ENCODE measurements at regions not wholly inside any gene's neighbourhood (a gene's known extent, or its start where the extent isn't known, plus 50 kb on each side); places are given as distances from the start of the nearest gene placed in this dataset.

DNA sequence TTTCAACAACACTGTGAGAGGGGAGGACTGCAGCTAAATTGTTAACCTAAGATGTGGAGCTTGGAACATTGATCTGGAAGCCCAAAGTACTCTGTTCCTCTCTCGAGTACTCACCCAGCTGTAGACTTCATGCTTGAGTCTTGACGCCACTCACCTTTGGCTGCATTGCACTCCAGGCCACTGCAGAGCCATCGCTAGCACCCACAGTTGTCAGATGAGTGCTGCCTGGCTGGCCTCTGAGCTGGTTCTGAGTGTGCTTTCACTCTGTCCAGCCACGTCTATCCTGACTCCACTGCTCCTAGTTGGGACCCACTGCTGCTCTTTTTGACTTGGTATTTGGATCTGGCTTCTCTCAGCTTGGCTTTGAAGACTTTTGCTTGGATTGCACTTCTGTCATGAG, 552.1 kb downstream of the DCDC2C start:
- DNase-seq (ENCODE audit: low spot score): no peak

DNA sequence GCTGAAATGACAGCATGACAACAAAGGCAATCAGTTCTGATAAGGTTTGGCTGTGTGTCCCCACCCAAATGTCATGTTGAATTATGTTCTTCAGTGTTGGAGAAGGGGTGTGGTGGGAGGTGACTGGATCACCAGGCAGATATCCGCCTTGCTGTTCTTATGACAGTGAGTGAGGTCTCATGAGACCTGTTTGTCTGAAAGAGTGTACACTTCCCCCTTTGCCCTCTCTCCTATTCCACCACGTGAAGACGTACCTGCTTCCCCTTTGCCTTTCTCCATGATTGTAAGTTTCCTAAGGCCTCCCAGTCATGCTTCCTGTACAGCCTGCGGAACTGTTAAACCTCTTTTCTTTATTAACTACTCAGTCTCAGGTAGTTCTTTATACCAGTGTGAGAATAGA, 553.0 kb downstream of the DCDC2C start:
- DNase-seq (ENCODE audit: low spot score): no peak

DNA sequence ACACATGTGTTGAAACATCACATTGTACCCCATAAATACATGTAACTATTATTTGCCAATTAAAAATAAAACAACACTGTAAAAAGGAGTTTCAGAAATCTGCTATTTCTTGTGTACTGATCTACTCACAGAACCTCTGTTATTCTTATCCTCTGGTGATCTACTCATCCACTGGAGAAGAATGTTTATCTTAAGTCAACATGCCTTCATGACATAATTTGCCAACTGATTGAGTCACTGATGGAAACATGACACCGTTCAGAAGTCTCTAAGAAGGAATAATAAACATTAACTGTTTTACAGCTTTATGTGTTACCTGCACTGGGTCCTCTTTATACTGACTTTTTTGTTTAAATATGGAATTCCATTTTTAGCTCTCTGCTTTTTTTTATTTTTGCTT, 555.2 kb downstream of the DCDC2C start:
- DNase-seq (ENCODE audit: low spot score): no peak

DNA sequence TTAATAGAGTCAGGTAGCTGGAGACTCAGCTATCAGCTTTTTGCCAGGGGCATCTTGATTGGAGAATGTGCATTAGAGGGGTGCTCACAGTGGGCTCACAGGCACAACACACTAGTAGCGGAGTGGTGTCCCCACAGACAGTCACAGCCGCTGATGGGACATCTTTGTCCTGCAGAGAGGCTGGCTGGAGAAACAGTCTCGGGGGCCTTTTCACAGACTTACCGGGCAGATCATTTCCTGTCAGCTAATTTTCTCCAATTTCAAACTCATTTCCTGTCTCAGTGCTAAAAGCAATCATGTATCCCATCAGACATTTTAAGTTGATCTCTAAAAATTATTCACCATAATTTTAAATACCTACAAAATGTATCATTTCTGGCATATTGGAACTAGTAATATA, 562.6 kb downstream of the DCDC2C start:
- no peak for DNase-seq (ENCODE audit: low spot score)

DNA sequence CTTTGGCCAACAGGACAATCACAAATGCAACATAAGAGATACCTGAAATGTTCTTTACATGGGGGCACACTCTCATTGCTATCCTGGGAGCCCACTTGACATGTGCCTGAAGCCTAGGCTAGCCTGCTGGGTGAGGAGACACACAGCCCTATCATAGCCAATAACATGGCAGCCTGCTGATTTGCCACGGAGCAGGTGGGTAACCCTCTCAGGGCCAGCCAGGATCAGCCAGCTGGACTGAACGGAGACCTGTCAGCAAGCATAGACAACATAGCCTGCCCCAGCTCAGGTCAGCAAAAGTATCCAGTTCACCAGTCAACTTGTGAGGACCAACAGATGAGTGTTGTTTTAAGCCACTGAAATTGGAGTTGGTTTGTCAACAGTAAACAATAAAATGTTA, 566.5 kb downstream of the DCDC2C start:
- DNase-seq (ENCODE audit: low spot score): no peak

DNA sequence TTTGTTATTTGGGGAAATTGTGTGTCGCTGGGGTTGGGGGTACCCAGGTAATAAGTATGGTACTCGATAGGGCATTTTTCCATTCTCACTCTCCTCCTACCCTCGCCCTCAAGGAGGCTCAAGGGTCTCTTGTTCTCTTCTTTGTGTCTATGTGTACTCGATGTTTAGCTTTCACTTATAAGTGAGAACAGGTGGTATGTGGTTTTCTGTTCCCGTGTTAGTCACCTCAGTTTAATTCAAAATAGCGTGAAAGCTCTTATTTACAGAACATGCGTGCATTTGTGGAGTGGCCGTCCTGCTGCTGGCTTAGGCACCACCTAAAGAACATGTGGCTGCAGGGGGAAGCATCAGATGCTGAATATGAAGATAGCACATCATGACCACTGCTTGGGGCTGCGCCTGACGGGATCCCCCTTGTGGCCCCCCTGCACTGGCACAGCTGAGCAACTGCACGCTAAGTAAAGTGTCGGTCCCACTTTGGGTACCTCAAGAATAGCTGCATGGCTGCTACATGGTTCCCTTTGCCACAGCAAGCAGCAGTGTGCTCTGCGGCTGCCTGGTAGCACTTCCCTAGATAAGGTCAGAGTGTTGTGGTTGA, 569.0 kb downstream of the DCDC2C start:
- DNase-seq (ENCODE audit: low spot score): no peak

DNA sequence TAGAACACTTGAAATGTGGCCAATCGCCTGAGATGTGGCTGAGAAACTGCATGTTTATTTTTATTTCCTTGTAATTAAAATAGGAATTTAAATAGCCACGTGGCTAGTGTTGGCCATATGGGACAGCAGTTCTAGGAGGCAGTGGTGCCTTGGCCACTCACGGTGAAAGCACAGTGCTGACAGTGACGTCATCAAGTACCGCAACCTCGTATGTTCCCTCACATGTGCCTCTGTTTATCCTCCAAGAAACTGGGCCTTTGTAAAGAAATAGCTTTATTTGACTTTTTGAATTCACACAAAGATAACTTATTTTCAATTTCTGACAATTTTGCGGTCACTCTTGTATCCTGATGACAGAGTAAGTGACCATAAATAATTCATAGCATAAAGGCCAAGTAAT, 575.0 kb downstream of the DCDC2C start:
- no peak for DNase-seq (ENCODE audit: low spot score)

DNA sequence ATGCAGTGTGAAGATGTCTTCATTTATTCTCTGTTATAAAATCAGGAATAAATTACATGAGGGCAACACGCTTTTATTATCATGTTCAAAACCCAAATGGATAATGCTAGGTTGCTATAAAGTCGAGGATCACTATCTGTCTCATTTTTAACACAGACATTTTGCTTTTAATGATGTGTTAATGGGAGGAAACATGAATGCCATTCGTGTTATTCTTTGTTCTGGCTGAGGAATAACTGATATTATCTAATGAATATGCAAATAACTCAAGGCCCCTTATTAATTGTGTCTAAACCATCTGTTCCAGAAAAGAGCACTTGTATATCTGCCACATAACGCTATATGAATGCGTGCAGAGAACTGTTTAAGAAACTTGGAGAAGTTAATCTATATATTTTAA, 576.1 kb downstream of the DCDC2C start:
- DNase-seq (ENCODE audit: low spot score): no peak

DNA sequence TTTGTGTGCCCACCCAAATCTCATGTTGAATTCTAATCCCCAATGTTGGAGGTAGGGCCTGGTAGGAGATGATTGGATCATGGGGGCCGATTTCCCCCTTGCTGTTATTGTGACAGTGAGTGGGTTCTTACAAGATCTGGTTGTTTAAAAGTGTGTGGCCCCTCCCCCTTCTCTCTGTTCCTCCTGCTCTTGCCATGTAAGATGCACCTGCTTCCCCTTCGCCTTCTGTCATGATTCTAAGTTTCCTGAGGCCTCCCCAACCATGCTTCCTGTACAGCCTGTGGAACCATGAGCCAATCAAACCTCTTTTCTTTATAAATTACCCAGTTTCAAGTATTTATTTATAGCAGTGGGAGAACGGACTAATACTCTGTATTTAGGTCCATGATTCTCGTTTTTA, 588.1 kb downstream of the DCDC2C start:
- no peak for DNase-seq (ENCODE audit: low spot score)

DNA sequence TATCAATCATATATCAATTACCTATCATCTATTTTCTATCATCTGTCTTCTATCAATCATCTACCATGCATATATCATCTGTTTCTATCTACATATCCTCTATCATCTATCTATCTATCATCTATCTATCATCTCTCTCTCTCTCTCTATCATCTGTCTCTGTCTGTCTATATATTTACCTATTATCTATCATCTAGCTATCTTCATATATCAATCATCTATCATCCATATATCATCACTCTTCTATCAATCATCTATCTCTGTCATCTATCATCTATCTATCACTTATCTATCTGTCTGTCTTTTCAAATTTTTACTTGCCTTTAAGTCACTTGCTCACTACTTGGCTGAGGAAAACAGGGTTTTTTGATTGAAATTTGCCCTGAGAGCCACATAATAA, 592.3 kb downstream of the DCDC2C start:
- DNase-seq (ENCODE audit: low spot score): no peak

DNA sequence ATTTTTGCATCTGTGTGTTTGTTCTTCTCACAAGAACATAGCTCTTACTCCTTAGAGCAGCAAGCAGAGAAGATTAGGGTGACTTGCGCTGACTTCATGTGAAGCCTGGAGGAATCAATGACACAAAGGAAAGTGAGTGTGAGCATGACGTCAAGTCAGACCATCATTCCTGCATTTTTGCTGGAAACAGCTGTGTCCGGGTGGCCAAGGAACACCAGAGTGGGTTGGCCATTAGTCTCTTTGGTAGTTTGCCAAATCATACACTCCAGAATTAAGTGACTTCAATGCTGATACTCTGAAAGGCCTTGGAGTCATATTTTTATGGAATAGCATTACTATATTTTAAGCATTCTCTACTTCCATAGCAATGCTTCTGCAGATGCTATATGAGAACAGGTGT, 597.2 kb downstream of the DCDC2C start:
- no peak for DNase-seq (ENCODE audit: low spot score)

DNA sequence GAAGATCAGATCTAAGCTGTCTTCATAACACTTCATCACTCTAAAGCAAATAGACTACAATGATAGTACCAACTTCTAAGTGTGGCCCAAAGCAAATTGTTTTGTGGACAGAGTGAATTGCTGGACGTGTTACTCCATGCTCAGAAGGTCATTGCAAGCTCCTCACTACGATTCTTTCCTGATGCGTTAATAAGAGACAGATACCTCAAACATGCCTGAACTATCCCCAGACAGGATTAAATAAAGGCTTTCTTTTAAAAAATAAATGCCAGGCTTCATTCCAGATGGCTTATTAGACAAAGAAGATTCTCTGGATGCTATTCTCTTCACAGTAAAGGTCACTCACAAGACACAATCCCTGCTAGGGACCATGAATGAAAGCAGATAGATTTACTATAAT, 621.2 kb downstream of the DCDC2C start:
- no peak for DNase-seq (ENCODE audit: low spot score)

DNA sequence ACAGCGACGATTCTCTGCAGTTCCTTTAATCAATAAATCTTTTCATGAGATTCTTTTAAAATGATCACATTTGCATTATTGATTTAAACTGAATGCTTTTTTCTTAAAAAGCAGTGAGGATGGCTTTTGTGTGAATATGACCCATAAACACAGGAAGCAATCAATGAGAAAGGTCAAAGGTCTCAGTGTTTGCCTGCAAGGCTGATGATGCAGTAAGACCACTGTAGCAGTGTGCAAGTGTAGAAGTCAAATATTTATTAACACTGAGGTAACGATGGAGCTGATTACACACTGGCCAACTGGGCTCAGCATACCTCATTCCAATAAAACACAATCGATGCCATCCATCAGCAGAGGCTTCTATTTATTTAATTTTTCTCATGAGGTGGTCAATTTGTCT, 633.5 kb downstream of the DCDC2C start:
- no peak for DNase-seq (ENCODE audit: low spot score)

DNA sequence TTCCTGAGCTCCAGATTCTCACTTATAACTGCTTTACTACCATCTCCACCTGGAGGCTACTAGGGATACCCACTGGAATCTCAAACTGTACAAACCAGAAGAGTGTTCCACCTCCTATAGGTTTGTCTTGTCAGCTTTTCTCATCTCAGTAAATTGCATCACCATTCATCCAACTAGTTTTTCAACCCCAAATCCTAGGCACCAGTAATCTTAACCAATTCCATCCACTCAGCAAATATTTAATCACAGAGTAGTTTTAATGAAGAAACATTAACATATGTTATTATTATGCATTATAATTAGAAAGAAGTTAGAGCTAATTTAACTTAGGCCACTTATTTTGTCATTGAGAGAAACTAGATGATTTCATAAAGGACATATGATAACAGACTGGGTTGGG, 635.0 kb downstream of the DCDC2C start:
- DNase-seq (ENCODE audit: low spot score): no peak

DNA sequence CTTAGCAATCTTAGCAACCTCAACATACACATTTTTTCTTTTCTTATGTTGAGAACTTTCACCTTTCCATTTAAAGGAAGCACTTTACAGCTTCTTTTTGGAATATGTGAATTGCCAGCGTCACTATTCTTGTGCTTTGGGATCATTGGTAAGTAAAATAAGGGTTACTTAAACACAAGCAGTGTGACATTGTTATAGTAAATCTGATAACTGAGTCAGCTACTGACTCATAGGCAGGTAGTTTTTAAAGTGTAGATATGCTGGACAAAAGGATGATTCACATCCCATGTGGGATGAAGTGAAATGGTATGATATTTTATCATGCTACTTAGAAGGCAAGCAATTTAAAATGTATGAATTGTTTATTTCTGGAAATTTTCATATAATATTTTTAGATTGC, 637.2 kb downstream of the DCDC2C start:
- DNase-seq (ENCODE audit: low spot score): no peak

DNA sequence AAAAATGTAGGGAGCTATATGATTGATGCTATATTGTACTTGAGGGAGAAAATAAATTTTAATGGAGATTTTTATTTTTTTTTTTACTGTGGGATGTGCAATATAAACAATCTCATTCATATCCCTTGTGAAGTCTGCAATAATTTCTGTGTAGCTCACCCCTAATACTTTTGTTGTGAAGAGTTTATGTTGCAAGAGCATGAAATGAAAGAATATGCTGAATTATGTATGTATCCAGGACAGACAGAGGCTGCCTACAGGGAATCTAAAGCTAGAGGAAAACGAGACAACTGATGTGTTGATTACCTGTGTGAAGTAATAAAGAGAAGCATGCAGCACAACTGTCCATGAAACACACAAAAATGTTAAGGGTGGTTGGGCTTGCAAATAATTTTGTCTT, 643.3 kb downstream of the DCDC2C start:
- no peak for DNase-seq (ENCODE audit: low spot score)

DNA sequence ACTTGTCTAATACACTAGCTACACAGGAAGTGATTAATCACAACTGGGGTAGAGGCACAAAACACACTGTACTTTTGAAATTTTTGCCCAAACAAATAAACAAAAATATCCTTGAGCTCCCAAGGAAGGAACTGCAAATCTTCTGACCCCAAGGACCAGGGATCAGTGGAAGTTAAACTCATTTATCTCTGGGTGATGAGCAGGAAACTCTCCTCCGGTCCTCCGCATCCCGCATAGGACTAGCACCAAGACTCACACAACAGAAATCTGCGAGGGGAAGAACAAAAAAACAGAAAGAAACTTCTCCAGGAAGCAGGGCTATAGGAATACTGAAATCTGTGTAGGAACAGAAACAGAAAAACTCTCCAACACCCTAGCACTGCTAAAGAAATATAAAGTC, 650.3 kb downstream of the DCDC2C start:
- DNase-seq (ENCODE audit: low spot score): no peak

DNA sequence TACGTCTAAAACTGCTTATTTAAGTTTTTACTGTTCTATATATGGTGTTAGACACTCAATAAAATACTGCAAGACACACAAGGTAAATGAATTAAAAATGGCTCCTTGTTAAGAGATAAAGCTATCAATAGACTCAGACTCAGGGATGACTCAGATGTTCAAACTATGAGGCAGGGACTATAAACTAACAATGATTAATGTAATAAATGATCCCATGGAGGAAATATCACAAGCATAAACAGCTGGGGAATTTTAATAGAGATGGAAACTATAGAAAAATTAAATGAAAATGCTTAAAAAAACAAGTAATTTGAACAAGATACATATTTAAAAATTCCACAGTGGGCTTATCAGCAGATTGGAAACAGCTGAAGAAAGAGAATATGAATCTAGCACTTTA, 650.8 kb downstream of the DCDC2C start:
- DNase-seq (ENCODE audit: low spot score): no peak

DNA sequence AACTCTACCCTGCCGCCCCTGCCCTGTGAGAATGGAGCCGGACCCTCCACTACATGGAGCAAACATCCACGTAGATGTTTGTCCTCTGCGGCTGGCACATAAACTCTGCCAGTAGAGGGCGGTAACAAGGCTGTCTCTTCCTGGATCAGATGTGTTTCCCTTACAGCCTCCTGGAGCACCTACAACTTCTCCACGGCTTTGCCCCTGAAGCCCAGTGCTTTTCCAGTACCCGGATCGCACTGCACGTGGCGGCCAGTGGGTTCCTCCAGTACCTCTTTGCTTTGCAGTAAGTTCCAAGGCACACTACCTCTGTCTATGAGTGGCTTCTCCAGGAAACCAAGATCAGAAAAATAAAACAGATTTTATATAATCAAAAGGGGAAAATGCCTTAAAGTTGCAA, 651.3 kb downstream of the DCDC2C start:
- no peak for DNase-seq (ENCODE audit: low spot score)

DNA sequence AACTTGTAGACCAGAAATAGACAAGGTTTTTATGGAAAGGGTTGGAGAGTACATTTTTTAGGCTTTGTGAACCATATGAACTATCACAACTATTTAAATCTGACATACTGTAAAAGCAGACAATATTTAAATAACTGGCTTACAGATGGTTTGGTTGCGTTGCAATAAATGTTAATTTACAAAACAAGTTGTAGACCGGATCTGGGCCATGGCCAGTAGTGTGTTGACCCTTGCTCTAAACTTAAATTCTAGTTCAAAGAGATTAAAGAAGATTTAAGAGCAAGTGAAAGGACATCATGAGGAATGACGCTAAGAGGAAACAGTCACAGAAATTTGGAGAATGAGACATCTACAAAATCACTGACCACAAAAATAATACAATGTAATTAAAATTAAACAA, 652.7 kb downstream of the DCDC2C start:
- DNase-seq (ENCODE audit: low spot score): no peak

DNA sequence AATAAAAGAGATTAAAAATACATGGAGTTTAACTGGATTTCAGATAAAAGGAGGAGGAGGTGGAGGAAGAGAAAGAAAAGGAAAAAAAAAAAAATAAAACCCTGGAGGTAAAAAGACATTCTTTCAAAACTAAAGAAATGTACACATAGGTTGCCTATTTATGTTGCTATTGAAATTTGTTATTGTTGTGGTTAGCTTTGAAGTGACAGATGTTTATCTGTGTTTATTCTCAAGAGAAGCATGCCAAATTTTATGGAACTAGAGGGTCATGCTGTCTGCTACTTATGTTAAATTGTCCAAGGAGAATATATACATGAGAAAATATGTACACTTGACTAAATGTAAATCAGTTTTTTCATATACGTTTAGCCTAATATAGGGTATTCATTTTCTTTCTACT, 653.2 kb downstream of the DCDC2C start:
- no peak for DNase-seq (ENCODE audit: low spot score)

DNA sequence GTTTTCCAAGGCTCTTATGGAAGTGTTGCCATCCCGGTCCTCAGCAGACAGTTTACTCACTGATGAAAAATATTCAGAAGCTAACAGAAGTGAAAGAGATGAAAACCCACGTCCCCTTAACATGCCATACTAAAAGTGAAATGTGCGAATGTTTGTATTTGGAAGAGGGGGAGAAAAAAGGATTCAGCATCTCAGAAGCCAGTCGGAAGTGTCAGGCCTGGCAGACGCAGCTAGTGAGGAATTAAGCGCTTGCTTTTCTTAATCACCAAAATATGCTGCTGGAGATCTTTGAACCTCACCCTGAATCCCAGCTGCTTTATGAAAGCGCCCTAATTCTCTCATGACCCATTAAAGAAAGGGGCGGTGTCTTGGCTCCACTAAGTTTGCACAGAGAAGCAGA, 653.7 kb downstream of the DCDC2C start:
- no peak for DNase-seq (ENCODE audit: low spot score)

DNA sequence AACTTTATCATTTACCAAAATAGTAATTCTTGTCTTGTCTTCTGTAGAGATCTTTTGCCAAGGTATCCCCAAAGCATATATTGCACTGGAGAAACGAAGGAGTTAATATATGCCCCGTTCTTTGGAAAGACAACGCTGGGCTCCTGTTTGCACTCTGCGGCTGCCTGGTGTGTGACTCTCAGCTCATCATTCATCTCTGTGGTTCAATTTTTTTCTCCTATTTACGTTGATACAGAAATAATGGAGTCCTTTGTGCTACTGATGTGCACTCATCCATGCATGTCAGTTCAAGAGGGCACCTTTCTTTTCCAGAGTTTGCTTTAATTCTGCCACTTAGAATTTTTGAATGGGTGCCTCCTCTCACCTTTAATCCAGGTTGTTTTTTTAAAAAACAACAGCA, 655.5 kb downstream of the DCDC2C start:
- DNase-seq (ENCODE audit: low spot score): no peak

DNA sequence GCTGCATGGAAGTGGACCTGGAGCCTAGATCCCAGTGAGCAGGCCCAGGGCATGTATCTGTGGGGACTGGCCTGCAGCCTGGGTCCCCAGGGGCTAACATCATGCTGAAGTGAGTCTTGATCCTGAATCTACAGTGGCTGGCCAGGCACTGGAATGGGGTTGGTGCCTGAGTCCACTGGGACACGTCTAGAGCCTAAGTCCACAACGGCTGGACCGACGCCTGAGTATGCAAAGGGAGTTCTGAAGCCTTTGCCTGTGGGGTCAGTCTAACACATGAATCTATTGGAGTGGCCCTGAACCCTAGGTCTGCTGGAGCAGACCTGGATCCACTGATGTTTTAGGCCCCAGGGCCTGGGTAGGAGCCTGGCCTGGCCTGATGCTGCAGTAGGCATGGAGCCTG, 665.5 kb downstream of the DCDC2C start:
- no peak for DNase-seq (ENCODE audit: low spot score)

DNA sequence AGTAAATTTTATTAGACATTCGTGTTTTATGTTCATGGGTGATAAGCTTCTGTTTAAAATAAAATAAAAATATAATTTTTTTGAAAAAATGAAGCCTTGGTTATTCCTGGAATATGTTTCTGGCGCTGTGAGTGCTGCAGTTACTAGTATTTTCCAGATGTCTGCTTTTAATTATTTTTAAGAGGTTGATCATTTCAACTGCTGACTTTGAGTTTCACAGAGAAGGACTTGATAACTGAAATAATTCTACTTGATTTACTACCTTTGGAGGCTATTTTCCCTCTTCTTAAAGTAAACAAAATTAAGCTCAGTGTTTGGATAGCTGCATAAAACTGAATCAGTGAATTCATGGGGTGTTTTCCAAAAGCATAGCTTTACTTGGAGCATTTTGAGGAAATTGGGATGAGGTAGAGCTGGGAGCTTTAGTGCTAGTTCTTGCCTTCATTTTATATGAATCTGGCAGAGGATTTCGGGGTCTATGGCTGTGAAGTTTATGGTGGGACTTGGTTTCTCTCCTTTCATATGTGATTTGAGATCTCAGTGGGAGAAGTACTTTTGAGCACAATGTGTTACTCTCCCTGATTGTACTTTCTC, 666.5 kb downstream of the DCDC2C start:
- no peak for DNase-seq (ENCODE audit: low spot score)
